COR-L47 (cell line): ENCODE measurements at regions not wholly inside any gene's neighbourhood (a gene's known extent, or its start where the extent isn't known, plus 50 kb on each side); places are given as distances from the start of the nearest gene placed in this dataset.

ENCODE experiments used
- DNase-seq: peaks from one replicate; lab custom pipeline; 2025; lab: John Stamatoyannopoulos, UW

DNA sequence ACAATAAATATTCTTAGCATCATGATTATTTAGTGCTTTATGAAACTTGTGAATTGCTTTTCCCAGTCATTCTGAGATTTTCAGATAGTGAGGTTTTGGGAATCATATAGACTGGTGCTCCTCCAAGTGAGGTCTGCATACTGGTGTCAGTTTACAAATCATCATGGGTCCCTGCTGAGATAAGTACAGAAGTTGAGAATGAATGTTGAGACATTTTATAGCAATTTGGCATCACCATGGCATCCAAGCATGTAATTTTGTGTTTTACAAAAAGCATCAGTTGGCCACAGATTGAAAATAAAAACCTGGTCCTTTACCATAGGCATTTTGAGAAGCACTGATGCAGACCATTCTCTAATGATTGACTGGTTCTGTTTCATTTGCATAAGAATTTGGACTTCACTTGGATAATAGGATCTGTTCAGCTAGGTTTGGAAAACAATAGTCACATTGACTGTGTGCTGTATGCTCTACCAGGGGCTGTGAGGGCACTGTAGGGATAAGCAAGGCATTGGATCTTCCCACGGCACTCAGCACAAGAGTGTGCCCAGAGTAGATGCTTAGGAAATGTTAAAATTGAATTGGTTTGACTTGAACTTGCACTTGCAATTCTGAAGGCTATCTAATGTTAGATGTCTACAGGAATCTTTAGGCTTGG is 79.0 kb upstream of the JUN start:
- DNase-seq, result peak; percentile 46

DNA sequence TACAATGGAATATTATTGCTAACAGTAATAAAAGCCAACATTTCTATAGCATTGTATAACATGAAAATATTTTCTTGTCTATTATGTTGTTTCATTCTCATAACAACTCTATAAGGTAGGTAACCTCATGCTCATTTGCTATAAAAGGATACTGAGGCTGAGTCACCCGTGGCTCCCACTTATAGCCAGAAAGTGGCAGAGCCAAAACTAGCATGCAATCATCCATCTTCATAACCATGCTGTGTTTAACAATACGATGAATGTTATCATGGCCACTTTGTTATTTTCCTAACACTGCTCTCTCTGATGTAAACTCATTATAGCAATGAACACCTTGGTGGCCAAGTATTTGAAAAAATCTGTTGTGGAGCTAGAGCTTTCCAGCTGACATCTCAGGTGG is 80.8 kb upstream of the JUN start:
- no peak for DNase-seq

- DNase-seq, result no peak
These were observed 82.7 kb upstream of the JUN start for GRCh38 chr1:58866578-58866977.

- no peak for DNase-seq
These were observed 85.9 kb upstream of the JUN start for GRCh38 chr1:58869638-58870297.

DNA sequence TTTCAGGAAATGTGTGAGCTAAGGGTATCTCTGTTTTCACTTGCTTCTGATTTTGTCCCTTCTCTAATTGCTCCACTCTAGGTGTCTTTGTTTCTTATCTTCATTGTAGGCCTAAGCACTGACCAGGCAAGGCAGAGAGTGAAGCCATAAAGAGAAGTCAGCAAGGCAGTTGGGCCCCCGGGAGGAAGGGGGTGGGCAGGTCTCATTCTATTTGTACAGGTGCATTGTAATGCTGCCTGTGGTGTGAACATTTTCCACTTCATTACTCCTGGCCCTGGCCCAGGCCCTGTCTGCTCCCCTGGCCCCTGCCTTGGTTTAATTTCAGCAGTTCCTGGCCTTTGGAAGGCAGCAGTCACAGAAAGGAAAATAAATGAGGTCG is 86.4 kb upstream of the JUN start:
- peak; percentile 82 for DNase-seq

GRCh38 chr1:58874342-58874741 is 90.5 kb upstream of the JUN start:
- no peak for DNase-seq

- peak; percentile 42 for DNase-seq
These were observed 91.2 kb upstream of the JUN start for GRCh38 chr1:58874757-58875755.

DNA sequence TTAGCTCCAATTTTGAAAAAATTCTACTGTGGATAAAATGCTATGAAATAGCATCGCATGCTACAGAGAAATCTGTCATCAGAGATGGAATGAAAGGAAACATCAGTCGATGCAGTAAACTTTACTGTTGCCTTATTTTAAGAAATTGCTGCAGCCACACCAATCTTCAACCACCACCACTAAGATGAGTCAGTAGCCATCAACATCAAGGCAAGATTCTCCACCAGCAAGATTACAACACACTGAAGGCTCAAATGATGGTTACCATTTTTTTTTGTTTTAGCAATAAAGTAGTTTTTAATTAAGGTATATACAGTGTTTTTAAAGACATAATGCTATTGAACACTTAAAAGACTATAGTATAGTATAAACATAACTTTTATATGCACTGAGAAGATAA is 95.6 kb upstream of the JUN start:
- DNase-seq, result no peak

GRCh38 chr1:58880592-58880991 is 96.7 kb upstream of the JUN start:
- DNase-seq, result no peak

- no peak for DNase-seq
These were observed 97.7 kb upstream of the JUN start for GRCh38 chr1:58881471-58881994.

- DNase-seq, result no peak
These were observed 98.6 kb upstream of the JUN start for GRCh38 chr1:58882322-58882948.

DNA sequence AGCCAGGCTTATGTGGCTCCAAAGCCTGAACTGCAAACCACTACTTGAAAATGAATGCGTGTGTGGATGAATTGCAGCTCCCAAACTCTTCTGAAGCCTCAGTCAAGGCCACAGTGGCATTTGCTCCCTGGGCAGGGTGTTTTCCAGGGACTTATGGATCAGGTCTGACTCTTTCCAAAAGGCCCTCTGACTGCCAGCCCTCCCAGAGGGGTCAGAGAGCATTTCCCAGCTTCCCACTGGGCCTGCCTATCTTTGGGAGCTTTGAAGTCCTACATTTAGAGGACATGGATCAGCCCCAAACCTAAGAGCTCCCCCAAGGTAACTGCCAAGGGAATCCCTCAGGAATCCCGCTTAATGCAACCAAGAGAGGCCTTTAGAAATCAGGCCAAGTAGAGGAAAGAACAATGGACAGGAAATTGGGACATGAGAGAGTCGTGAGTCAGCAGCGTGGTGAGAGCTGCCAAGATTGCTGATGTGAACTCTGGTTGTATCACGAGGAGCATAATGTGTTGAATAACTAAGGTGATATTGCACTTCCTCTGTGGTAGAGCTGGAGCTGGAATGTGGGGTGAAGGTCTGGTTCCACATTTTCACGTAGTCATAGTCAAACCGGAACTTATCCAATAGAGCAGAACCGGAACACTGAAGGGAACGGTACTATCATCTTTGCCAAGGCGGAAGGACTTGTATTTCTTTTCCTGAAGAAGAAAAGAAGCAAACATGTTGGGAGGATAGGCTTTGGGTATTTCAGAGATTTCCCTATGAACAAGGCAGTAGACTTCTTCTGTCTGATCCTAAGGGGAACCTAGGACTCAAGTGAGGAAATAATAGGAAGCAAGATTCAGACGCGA is 99.4 kb upstream of the JUN start:
- no peak for DNase-seq

GRCh38 chr1:58883888-58884482 is 100.1 kb upstream of the JUN start:
- no peak for DNase-seq

- no peak for DNase-seq
These were observed 101.1 kb upstream of the JUN start for GRCh38 chr1:58884706-58885661.

DNA sequence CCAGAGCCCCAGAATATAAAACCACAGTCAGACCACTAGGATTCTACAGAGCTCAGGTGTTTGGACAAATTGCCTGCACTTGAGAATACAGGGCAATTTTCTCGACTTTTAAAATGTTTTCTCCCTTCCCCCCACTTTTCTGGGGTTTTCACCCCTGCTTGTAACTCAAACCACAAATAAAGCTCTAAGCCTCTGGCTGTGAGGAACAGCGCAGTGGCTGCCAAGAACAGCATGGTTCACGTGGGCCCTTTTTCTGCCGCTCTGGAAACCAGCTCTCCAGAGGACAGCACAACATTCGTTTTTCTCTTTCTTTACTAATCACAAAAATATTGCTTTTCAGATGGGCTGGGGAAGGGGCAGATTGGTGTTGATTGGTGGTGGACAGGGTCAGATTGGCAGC is 102.2 kb upstream of the JUN start:
- DNase-seq, result no peak

DNA sequence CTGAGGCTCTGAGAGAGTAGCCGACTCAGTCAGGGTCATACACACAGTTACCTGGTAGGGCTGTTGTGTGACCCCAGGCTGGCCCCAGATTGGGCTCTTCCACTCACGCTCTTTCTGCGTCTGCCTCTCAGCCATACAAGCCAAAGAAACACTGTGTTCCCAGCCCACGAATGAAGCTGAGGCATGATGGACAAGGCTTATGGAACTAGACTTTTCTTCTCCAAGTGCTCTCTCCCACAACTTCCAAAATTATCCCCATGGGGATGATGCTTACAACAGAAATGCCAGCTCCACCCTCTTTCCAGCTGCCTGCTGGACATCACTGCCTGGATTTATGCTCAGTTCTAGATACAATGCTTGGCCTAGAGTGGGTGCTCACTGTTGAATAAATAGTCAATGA is 102.8 kb upstream of the JUN start:
- no peak for DNase-seq

GRCh38 chr1:58887059-58887458 is 103.2 kb upstream of the JUN start:
- no peak for DNase-seq

DNA sequence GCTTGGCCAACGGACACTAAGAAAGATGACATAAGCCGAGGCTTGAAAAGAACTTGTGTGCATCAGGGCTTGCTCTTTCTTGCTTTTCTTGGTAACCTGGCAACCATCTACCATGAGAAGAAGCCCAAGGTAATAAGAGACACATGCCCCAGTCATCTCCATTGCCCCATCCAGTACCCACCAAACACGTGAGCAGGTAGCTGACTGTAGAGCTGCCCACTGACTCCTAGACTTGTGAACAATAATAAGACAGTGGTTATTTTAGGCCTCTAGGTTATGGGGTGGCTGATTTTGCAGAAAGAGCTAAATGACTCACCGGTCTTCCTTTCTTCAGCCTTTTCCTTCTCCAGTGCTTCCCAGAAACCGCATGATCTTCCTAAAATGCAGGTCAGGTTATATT is 105.0 kb upstream of the JUN start:
- DNase-seq, result no peak

DNA sequence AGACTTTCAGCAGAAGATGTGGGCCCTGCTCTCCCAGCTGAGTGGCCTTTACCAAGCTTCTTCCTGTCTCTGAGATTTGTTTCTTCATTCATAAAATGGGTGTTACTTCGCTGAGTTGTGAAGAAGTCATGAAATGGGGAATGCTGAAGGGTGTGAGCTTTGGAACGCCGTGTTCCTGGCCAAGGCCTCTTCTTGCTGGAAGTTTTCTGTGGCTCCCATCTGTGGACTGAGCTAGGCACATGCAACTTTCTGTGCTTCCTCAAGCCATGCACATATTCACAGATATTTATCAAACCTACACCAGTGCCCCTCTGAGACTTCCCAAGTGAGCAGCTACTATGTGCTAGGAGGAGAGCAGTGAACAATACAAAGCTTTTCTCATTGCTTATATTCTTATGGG is 106.3 kb upstream of the JUN start:
- DNase-seq, result no peak

DNA sequence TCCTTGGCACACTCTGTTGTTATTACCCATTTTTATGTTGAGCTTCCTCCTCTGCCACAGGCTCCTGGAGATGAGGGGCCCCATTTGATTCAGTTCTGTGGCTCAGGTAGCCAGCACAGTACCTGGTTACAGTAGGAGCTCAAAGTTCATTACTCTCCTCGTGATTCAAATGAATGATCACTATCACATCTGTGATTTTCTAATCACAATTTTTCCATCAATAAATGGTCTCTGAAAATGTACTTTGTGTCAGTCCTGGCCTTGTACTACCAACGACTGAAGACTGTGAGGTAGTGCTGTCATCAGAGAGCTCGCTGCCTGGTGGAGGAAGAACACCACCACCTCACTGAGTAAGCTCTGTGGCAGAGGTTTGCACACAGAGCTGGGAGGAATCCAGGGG is 106.8 kb upstream of the JUN start:
- DNase-seq, result no peak
